Stimulated activated CD4-positive, alpha-beta T cell treated with anti-CD3 and anti-CD28 coated beads, Interleukin-1b, Interleukin-23, amount 100 ng/mL, for 24 hours (primary cell): ENCODE measurements at regions not wholly inside any gene's neighbourhood (a gene's known extent, or its start where the extent isn't known, plus 50 kb on each side); places are given as distances from the start of the nearest gene placed in this dataset.
"Not testable (repeated sequence)": the region's sequence is repeated elsewhere in the genome, so short reads cannot be mapped to it uniquely, and the experiment has no call there.

Experiments used
- DNase-seq, 4 experiments: peaks; one replicate each; pipeline ENCODE4 v3.0.0-alpha.2; 2020; ENCODE audit warnings: low read depth in 4 of 4, low spot score in 1 of 4

GRCh38 chr17:34474706-34475105 is 104.7 kb upstream of the TMEM132E start:
- no peak for DNase-seq

DNA sequence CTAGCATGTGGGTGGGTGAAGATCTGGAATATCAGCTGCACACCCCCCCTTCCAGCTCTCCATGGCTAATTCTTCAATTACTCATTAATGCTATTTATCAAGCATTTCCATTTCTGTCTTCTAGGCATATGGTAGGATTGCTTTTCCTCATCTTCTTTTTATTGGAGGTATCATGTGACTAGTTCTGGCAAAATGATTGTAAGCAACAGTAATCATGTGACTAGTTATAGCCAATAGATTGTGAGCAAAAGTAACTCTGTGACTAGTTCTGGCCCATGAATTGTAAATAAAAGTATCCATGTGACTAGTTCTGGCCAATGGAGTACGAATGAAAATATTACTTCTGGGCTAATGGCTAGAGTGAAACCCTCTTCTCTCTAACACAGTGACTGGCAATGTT is 107.0 kb upstream of the TMEM132E start:
- no peak for DNase-seq

GRCh38 chr17:34471278-34471677 is 108.1 kb upstream of the TMEM132E start:
- DNase-seq = not testable (repeated sequence)

DNA sequence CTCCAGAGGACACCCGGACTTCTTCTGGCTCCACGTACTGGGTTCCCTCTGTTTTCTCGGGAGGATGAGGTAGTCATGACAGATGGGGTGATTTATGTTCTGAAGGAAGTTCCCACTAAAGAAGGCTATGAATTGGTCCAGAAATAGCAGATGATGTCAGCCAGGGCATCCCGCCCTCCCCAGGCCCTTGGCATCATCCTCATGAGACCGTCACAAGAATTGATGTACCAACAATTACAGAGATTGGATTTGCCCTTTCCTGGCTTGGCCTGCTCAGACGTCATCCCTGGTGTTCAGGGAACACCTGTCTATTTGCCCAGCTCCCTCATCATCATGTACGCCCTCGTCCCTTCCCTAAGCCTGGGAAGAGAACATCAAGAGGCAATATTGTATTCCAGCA is 102.8 kb upstream of the CCL1 start:
- DNase-seq = no peak

- DNase-seq = no peak
These were observed 101.8 kb upstream of the CCL1 start for GRCh38 chr17:34464812-34465211.

- no peak for DNase-seq
These were observed 95.2 kb upstream of the CCL1 start for GRCh38 chr17:34458266-34458665.

GRCh38 chr17:34456121-34456520 is 93.1 kb upstream of the CCL1 start:
- DNase-seq = no peak

GRCh38 chr17:34452769-34453168 is 89.7 kb upstream of the CCL1 start:
- no peak for DNase-seq

DNA sequence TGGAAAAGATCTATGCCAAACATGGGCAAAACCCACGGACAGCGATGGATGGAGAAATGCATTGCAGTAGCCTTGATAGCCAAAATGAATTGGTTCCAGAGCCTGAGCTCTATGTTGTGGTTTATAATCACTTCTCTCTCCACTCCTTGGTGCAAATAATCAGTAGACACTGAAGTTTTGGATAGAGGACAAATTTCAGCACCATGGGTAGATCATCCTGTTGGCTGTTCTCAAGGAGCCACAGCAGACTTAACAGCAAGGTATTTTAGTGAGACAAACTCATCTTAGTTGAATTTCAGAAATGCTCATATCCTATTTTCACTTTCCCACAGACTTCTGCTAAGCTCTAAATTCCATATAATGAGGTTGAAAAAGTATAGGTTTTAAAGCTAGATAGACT is 88.3 kb upstream of the CCL1 start:
- no peak for DNase-seq

DNA sequence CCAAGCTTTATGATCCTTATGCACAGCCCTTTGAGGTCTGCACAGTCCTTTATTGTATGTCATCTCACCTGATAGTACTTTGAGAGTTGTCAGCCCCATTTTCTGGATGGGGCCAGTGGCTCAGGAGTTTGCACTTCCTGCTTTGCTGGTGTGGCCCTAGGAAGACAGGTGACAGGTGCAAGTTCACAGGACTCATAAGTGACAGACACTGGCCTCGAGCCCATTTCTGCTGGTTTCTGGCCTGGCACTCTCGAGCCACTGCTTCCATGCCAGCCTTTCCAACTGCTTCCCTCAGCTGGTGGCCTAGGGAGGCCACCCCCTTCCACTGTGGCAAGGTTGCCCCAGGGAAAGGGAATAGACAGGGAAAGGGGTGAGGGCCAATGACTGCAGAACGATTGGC is 84.4 kb upstream of the CCL1 start:
- DNase-seq = no peak

DNA sequence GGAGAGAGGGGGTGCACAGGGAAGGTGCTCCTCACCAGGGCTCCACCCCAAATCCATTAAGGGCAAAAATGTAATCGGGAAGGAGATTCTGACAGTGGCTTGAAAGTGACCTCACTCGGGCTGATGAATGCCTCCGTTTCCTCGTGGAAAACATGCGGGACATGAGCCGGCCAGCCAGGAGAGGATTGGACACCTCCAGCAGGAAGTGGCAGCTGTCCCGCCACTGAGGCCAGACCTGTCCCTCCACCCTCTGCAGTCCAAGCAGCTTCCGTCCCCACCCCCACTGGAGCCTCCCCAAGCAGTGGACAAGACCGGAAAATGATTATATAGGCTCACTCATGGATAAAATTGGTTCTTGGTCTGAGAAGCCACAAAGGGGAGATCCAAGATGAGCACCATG is 82.1 kb upstream of the CCL1 start:
- DNase-seq = no peak

DNA sequence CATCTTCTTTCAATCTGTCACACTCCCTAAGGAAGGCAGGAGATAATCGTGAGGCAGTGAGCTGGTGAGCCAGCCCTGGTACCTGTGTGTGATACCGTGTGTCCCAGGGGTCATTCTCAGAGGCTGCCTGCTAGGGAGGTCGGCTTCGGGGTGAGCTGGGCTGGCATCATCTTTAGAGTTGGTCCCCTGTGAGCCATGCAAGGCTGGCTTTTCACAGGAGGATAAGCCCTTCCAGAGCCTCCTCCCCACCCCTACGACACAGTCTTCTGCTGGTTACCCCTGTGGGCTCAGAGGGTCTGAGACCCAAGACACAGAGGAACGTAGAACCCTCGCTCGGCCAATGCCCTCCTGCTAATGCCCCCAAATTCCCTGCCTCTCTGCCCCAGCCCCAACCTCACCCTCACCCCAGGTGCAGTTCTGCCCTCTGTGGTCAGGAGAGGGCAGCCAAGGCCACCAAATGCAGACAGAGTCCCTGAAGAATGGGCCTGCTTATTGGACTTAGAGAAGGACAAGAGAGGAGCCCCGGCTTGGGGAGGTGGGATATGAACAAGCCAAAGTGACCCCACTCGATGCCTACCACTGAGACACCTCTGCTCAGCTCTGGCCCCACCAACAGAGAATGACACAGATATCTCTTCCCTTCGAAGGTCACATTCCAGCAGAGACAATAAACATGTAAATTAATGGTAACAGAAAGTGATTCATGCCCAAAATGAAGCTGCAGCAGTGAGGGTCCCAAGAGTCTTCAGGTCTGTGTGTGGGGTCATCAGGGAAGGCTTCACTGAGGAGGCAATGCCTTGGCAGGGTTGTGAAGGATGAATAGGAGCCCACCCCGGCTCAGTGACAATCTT is 80.8 kb upstream of the CCL1 start:
- no peak for DNase-seq

DNA sequence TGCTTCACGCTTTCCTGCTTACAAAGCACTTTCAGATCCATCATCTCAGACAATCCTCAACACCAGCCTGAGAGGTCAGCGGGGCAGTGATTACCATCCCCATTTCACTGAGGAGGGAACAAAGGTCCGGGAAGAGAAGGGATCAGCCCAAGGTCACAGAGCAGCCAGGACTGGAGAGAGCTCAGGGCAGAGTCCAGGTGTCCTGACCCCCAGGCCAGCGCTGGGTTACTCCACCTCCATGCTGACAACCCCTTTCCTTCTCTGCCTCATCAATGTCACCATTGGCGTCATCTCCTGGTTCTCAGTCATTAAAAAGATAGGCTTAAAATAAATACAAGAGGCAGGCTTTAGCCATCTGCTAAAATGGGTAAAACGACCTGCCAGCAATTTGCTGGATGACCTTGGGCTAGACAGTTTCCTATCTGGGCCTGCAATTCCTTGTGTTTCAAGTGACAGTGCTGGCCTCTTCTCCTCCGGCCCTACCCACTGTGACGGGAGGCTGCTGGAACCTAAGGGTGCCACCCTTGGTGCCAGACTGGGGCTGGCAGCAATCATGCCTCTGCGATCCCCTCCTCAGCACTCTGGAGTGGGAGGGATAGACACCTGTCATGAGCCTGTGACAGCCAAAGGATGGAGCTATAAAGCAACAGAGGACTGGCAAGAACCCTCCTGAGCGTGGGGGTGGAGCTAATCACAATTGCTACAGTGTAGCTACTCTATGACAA is 79.5 kb upstream of the CCL1 start:
- no peak for DNase-seq

DNA sequence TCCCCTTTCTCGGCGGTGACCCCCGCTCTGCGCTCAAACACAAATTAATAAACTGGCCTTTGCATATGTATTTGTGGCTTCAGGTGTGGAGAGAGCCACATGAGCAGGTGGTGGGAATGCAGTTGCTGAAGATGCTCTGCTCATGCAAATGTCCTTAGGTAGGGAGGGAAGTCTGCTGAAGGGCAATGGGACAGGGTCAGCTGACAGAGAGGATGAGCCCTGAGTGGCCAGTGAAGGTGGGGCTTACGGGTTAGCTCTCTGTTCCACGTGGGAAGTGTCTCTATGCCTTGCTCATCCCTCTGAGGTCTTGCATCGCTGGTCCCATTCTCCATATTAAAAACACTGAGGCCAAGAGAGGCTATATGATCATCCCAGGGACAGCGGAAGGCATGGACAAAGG is 74.2 kb upstream of the CCL1 start:
- DNase-seq = no peak

- no peak for DNase-seq
These were observed 73.6 kb upstream of the CCL1 start for GRCh38 chr17:34436607-34437006.

GRCh38 chr17:34435182-34435928 is 72.3 kb upstream of the CCL1 start:
- DNase-seq = no peak

GRCh38 chr17:34434052-34434451 is 71.0 kb upstream of the CCL1 start:
- DNase-seq = no peak

DNA sequence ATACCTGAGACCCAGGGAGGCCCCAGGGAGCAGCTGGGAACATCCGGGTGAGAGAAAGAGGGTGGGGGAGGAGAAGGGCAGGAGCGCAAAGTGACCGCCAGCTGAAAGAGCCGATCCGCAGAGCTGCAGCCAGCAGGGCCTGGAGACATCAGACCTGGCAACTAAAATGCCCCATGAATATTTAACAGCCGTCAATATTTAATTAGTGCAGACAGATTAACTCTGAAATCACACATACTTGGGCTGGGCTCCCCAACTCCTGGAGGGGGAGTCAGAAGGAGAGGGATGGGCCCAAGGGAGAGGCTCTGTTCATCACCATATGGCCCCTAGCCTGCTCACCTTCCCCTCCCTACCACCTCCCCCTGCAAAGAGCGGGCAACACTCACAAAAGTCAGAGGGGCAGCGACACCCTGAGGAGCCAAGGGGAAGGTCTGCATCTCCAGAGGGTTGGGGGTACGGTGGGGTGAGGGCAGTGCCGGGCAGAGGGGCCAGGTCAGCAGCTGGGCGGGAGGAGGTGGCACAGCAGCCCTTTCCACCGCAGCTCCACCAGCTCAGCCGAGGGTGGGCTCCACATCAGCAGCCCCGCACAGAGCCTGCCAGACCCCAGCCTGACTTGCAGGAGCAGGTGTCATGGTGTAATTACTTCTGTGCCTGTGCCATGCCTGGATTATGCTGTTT is 61.9 kb upstream of the CCL1 start:
- no peak for DNase-seq

- no peak for DNase-seq
These were observed 61.2 kb upstream of the CCL1 start for GRCh38 chr17:34423978-34424813.

DNA sequence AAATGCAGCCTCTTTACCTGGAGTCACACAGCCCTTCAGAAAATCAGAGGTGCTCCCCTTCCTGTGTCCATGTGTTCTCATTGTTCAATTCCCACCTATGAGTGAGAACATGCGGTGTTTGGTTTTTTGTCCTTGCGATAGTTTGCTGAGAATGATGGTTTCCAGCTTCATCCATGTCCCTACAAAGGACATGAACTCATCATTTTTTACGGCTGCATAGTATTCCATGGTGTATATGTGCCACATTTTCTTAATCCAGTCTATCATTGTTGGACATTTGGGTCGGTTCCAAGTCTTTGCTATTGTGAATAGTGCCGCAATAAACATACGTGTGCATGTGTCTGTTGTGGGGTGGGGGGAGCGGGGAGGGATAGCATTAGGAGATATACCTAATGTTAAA is 60.3 kb upstream of the CCL1 start:
- DNase-seq = not testable (repeated sequence)
